Testis (tissue), 2 donors: ENCODE measurements at regions not wholly inside any gene's neighbourhood (a gene's known extent, or its start where the extent isn't known, plus 50 kb on each side); places are given as distances from the start of the nearest gene placed in this dataset.

ENCODE experiments used
- DNase-seq: peaks from one replicate; pipeline ENCODE4 v3.0.0-alpha.2; 2019
- H3K27ac ChIP-seq, 2 donors: fragments of 200-600 bp; sonication (generic); one replicate each; pipeline ENCODE4 v1.5.1; 2019
- H3K27me3 ChIP-seq: fragments of 200-600 bp; sonication (generic); one replicate; pipeline ENCODE4 v1.5.1; 2019
- H3K36me3 ChIP-seq: fragments of 200-600 bp; sonication (generic); one replicate; pipeline ENCODE4 v1.5.1; 2017; ENCODE audit warnings: low read depth; ENCODE audit errors: missing control alignments
- H3K4me1 ChIP-seq: fragments of 200-600 bp; sonication (generic); one replicate; pipeline ENCODE4 v1.5.1; 2019
- H3K4me3 ChIP-seq, 2 donors: fragments of 200-600 bp; sonication (generic); one replicate each; pipeline ENCODE4 v1.5.1; 2017 to 2019
- H3K9me3 ChIP-seq: fragments of 200-600 bp; sonication (generic); one replicate; pipeline ENCODE4 v1.5.1; 2017
- POLR2A ChIP-seq: fragments of 450-650 bp; IDR thresholded peaks from one replicate; pipeline ENCODE4 v1.6.1; 2017; ENCODE audit warnings: antibody characterized with exemption, mild to moderate bottlenecking, moderate library complexity
- WGBS, 2 donors: methylation state at CpG; one replicate each; pipeline ENCODE4 v1.1.5; 2018; 5-methylcytosine and 5-hydroxymethylcytosine counted together
- intact Hi-C: fragments of 100-400 bp; cut with DNase I; formaldehyde crosslinking; loops from one replicate; pipeline ENCODE4 v1.15.1; 2023; ENCODE audit warnings: low total_unique reads
- TF ChIP-seq, protein P1 (sequence below), 3 experiments: fragments of 450-650 bp in 2 of 3; fragments of 200-600 bp in 1 of 3; sonication (generic) in 1 of 3; IDR thresholded peaks; one replicate each; pipeline ENCODE4 v1.5.1; 2016 to 2019; ENCODE audit warnings: antibody characterized with exemption in 3 of 3, mild to moderate bottlenecking in 2 of 3, moderate library complexity in 1 of 3

- H3K4me1 ChIP-seq, result no peaks in the 10 kb centered on the region
- 47 to 54% methylated on average over 10 of the region's 10 CpGs for WGBS, 2 donors
- H3K9me3 ChIP-seq, result no peaks in the 10 kb centered on the region
- DNase-seq, result no peak
- intact Hi-C loops, result no loop called here
- no peaks in the 10 kb centered on the region for H3K27me3 ChIP-seq
- TF ChIP-seq, protein P1, sequence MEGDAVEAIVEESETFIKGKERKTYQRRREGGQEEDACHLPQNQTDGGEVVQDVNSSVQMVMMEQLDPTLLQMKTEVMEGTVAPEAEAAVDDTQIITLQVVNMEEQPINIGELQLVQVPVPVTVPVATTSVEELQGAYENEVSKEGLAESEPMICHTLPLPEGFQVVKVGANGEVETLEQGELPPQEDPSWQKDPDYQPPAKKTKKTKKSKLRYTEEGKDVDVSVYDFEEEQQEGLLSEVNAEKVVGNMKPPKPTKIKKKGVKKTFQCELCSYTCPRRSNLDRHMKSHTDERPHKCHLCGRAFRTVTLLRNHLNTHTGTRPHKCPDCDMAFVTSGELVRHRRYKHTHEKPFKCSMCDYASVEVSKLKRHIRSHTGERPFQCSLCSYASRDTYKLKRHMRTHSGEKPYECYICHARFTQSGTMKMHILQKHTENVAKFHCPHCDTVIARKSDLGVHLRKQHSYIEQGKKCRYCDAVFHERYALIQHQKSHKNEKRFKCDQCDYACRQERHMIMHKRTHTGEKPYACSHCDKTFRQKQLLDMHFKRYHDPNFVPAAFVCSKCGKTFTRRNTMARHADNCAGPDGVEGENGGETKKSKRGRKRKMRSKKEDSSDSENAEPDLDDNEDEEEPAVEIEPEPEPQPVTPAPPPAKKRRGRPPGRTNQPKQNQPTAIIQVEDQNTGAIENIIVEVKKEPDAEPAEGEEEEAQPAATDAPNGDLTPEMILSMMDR (IDR thresholded peaks at IDR 0.05), result no peak
- no peak for TF ChIP-seq POLR2A
- no peak overlapping the region for H3K27ac ChIP-seq
- no peaks in the 10 kb centered on the region for H3K36me3 ChIP-seq
- H3K4me3 ChIP-seq, result no peak overlapping the region
Observed at GRCh38 chr20:6265204-6265904, 142.5 kb upstream of the FERMT1 start.

DNA sequence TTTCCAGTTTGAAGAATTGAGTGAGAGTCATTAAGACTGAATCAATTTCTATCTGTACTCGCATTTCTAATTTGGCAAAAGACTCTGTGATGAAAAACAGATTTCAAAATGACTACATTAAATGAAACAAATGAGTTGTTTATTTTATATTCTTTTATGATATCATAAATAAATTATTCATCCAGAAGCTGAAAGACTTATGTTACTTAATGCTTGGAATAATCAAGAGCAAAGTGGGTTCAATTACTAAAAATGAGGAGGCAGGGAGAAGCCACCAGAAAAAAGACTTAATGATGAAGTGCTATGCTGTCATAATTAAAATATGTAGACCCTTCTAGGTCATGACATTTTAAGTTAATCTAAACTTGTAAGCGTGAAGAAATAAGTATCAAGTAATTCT, 130.6 kb upstream of the FERMT1 start:
- H3K27me3 ChIP-seq, result no peaks in the 10 kb centered on the region
- intact Hi-C loops, result no loop called here
- no peaks in the 10 kb centered on the region for H3K4me1 ChIP-seq
- no peak overlapping the region for H3K27ac ChIP-seq
- no peaks in the 10 kb centered on the region for H3K9me3 ChIP-seq
- no peaks in the 10 kb centered on the region for H3K36me3 ChIP-seq
- H3K4me3 ChIP-seq, result no peak overlapping the region
- 72 to 74% methylated on average over 2 of the region's 2 CpGs for WGBS, 2 donors
- no peak for DNase-seq
- TF ChIP-seq, protein P1 (IDR thresholded peaks at IDR 0.05), result no peak
- TF ChIP-seq POLR2A, result no peak

- no peaks in the 10 kb centered on the region for H3K27me3 ChIP-seq
- no peaks in the 10 kb centered on the region for H3K9me3 ChIP-seq
- no peak for DNase-seq
- H3K27ac ChIP-seq, result no peak overlapping the region
- intact Hi-C loops, result no loop called here
- no peaks in the 10 kb centered on the region for H3K4me1 ChIP-seq
- 72 to 80% methylated on average over 4 of the region's 4 CpGs for WGBS, 2 donors
- TF ChIP-seq POLR2A, result no peak
- TF ChIP-seq, protein P1 (IDR thresholded peaks at IDR 0.05), result no peak
- H3K36me3 ChIP-seq, result no peaks in the 10 kb centered on the region
- H3K4me3 ChIP-seq, result no peak overlapping the region
Observed at GRCh38 chr20:6245436-6245835, 122.6 kb upstream of the FERMT1 start.

DNA sequence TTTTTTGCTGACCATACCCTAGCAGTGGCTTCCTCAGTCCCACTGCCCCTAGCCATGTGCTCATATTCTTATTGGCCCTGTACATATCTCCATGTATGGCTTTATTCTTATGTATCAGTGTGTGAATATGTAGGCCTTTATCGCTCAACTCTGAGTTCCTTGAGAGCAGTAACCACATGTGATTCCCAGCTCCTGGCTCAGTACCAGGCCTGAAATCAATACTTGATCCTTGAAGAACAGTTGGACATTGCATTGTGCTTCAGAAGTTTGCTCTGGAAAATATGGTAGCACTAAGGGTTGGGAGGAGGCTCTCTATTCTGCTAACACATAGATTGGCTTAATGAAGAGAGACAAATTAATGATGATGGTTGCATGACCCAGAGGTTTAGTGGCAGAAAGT, 118.8 kb upstream of the FERMT1 start:
- H3K4me1 ChIP-seq, result no peaks in the 10 kb centered on the region
- no peak overlapping the region for H3K4me3 ChIP-seq
- no peak for DNase-seq
- WGBS, 2 donors, result 88 to 97% methylated on average over 1 of the region's 1 CpG
- TF ChIP-seq, protein P1 (IDR thresholded peaks at IDR 0.05), result no peak
- no peak for TF ChIP-seq POLR2A
- no peak overlapping the region for H3K27ac ChIP-seq
- H3K9me3 ChIP-seq, result no peaks in the 10 kb centered on the region
- intact Hi-C loops, result no loop called here
- no peaks in the 10 kb centered on the region for H3K27me3 ChIP-seq
- no peaks in the 10 kb centered on the region for H3K36me3 ChIP-seq

- H3K4me1 ChIP-seq, result no peaks in the 10 kb centered on the region
- H3K4me3 ChIP-seq, result no peak overlapping the region
- intact Hi-C loops, result no loop called here
- H3K9me3 ChIP-seq, result no peaks in the 10 kb centered on the region
- WGBS, 2 donors, result 89 to 100% methylated on average over 3 of the region's 3 CpGs
- DNase-seq, result no peak
- TF ChIP-seq, protein P1 (IDR thresholded peaks at IDR 0.05), result no peak
- no peak for TF ChIP-seq POLR2A
- no peaks in the 10 kb centered on the region for H3K27me3 ChIP-seq
- no peak overlapping the region for H3K27ac ChIP-seq
- no peaks in the 10 kb centered on the region for H3K36me3 ChIP-seq
Observed at GRCh38 chr20:6240059-6240458, 117.2 kb upstream of the FERMT1 start.
